CD4-positive, alpha-beta T cell treated with Interleukin-15 for 1 hour (primary cell): ENCODE measurements at regions not wholly inside any gene's neighbourhood (a gene's known extent, or its start where the extent isn't known, plus 50 kb on each side); places are given as distances from the start of the nearest gene placed in this dataset.

Experiments used
- DNase-seq: peaks from one replicate; pipeline ENCODE4 v3.0.0-alpha.2; 2020

DNA sequence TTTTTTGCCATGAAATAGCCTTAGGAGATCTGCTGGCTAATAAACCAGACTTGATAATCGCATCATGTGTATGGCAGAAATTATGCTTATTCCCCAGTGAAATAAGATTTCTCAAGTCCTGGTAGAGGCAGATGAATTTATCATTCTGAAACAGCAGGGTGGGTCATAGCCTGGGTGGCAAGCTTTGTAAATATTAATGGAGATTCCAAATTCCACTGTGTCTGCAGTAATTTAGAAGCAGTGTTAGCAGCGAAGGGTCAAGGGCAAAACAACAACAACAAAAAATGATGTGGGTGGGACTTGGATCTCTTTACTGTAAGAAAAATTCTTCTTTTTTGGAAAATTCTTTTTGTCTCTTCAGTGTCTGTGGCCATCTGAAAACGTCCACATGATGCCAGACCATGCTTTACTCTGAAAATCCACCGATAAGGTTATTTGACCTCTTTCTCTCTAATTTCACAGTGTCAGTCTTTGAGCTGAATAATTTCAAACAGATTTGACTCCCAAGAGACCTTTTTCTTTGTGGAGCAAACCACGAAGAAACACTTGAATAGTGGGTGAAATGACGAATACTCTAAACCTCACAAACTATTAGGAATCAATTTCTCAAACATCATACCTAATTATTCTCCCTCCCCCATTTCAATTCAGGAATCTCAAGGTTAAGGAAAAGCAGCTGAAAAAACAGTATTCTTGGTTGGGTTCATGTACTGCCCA lies 106.0 kb upstream of the RPS23 start:
- DNase-seq = no peak

DNA sequence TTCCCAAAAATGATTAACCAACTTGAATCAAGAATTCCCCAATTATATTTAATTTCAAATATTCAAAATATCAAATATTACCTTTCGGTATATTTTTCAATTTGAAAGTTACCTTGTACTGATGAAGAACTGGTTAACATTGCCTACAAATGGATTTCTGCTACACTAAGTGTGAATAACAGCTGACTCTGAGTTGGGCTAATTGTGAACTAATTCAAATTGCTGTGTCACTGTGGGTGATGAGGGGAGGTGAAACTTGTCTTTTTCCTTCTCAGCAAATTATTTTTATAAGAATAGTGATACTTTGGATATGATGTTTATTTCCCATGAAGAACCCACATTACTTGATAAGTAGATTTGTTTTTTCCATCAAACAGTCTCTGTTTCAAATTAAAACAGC lies 103.4 kb upstream of the RPS23 start:
- DNase-seq = no peak

DNA sequence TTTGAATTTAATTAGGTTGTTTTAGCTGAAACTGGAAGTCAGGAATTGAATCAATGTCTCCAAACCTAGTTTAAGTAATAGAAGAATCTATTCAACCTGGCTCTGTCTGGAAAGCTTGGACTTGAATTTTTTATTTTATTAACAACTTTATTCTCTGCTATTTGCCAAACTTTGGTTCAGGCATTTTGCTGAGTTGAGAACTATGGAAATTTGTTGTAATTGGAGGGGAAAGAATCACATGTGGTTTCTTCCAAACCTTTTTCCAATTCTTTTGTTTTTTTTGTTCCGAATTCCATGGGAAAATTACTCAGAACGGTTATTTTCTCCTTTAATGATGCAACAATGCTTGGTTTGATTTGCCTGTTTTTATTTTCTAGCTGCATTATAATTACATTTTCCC lies 98.2 kb upstream of the RPS23 start:
- DNase-seq = no peak

DNA sequence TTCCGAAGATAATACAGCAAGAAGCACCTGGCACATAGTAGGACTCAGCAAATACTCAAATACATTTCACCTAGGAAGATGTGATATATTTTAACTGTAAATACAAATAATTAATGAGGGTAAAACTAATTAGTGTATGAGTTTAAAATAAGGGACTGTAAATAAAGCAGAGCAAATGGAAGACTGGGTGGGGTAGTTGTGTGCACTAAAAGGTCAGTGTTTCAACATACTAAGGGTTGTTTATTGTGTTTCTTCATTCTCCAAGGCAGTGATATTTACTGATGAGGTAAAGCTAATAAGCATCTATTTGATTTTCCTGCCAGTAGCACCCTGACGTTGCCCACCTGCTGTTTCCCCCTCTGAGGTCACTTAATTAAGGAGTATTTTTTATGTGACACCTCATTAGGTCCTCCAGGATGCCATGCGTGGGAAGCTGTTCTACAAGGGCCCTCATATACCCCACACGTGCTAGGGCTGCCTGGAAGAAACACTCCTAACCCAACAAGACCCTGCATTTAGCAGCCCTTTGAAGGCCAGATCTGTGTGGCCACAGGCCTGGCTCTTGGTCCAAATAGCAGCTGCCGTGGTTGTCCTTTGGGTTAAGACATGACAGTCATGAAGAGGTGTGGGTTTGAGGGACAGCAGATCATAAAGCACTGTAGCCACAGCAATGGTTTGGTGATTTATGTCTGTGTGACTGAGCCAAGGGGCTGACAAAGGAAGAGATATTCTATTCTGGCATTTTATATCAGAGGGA lies 97.5 kb upstream of the RPS23 start:
- no peak for DNase-seq

DNA sequence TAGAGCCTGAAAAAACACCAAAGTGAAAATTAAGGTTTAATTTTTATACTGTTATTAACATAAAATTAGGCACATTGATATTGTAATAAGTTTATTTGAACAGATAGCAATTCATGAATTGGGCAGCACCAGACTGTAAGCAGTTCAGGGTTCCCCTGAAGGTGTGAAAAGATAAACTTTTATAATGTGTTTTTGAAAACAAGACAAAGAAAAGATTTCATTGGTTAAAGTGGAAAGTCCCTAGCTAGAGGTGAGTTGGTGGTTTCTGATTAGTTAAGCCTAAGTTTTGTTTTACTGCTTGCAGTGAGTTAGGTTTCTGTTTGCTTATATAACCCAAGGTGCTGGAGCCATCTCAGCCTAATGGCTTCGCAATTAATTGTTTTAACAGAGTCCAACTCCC lies 96.5 kb upstream of the RPS23 start:
- DNase-seq = no peak

DNA sequence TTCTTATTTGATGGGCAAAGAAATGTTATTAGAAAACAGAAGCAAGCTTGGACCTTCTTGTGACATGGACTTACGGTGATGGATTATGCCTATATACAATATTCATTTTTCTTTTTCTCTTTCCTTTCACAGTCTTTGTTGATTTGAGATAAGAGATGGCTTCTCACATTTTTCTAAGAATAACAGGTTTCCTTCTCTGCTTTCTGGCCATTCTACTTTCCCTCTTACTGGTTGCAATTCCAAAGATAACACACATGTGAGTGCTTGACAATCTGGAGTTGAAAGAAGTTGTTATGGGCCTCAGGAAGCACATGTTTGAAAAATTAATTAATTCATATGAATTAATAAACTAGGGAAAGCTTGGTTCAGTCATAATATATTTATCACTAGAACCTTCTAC lies 89.8 kb upstream of the RPS23 start:
- DNase-seq = no peak

DNA sequence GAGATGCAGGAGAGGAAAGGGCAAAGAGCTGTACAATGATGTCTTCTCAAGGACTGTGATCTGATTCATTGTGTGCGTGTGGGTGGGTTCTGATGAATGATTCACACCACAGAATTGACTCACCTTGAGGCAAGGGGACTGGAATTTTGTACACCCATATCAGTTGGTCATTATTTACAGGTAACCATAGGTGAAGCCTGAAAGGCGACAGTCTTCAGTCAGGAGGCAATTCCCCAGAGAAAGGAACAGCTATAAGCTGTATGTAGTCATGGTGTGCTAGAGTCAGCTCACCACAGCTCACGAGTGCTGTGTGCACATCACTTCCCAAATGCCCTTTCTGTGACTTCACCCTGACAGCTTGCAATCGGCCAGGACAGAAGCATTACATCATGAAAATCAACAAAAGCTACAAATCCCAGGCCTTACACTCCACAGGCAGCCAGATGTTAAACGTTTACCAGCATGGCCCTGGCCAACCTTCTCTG lies 87.6 kb upstream of the RPS23 start:
- no peak for DNase-seq

DNA sequence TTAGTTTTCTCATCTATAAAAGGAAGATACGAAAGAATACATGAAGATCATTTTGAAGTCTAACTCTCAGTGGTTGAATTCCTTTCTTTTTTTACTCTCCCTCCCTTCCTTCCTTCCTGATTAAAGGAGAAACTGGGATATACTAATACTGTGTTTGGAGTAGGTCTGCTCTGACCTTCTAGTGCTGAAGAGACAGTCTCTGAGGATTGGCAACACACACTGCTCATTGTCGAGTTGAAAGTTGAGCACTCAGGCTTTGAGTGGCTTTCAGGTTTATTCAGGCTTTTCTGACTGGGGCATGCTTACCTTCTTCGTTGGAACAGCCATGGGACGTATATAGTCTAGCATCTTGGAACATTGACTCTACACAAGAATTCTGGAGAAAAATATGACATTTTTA lies 86.9 kb upstream of the RPS23 start:
- DNase-seq = no peak

DNA sequence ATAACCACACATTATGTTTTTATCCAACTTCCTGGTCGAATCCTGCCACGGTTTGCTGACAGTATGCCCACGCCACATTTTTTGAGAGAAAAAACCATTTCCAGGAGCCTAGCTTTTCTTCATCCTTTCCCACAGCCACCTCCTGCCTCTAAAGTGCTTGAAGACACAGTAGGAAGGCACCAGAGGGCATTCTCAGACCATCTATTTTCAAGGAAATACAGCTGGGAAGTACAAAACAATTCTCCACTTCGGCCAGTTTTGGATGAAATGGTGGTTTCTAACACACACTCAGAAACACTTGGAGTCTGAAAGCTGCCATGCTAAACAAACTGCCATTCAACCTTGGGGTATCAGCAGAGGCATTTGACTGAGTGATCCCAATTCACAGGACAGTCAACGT lies 86.3 kb upstream of the RPS23 start:
- no peak for DNase-seq

DNA sequence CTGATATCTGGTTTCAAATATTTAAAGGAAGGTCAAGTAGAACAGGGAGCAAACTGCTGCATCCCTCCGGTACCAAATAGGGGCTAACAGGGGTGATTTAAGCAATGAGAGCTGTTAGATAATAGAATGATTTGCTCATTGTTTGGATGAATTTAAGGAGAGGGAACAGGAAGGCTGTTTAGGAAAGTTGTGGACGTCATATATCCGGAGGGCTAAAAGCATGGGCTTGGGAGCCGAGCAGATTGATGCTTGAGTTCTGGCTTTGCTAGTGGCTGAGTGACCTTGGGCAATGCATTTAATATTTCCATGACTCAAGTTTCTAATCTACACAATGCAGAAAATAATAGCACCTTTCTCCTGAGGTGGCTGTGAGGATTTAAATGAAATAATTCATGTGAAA lies 85.4 kb upstream of the RPS23 start:
- no peak for DNase-seq

DNA sequence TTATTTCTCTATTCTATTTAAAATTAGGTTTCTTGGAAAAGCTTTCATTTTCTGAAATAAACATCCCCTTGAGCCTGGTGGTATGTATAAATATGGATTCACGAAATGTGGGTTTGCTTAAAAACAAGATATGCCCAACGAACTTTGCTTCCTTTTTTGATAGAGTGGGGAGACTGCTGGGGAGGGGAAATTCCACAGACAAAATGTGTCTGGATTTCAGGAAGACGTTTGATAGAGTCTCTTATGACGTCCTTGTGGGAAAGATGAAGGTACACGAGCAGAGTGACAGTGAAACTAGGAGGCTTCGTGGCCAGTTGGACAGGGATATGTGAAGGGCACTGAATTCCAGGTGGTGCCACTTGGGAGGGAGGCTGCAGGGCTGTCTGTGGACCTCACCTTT lies 84.5 kb upstream of the RPS23 start:
- no peak for DNase-seq

DNA sequence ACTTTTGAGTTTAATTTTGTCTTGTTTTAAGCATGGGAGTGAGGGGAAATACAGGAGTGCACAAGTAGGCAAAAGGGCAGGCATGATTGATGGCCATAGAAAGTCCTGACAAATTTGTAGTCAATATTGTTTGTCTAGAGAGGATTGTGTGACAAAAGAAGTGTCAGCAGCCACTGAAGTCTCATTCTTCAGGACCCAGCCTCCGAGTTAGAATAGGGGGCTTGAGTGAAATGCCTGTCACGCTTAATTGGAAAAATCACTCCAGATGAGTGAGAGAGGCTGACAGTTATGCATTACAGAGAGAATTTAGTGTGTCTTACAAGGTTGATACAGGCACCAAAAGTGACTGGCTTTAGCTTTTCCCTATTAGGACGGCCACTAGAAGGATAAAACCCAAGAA lies 81.9 kb upstream of the RPS23 start:
- DNase-seq = no peak

DNA sequence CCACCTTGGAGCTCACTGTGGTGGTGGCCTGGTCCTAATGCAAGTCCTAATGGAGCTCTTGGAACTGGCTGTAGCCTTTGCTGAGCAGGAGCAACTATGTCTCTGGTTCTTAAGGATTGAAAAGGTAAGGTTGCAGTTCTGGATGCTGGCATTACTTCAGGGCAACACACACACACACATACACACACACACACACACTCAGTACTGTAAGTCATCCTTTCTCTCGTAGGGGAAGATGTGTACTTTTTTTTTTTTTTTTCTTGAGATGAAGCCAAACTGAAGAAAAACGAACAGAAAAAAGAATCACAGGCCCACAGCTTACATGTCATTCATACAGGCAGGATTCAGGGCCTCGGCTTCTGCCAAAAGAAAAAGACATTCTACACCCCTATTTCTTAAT lies 81.1 kb upstream of the RPS23 start:
- no peak for DNase-seq

DNA sequence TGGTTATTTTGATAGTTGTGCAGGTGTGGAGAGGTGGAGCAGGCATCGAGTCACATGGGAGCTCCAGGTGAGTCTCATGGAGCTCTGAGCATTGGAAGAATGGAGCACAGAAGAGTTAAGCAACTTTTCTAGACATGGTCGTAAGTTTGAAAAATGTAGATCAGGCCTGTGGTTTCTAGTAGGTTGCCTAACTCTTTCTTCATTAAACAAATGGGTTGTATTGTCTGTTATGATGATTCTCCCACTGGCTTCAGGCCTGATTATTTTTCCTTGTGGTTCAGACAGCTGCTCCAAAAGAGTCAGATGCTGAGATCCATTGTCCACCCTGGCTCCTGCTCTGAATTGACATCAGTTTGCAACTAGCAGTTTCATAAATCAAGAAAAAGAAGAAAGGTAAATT lies 80.3 kb upstream of the RPS23 start:
- DNase-seq = no peak

DNA sequence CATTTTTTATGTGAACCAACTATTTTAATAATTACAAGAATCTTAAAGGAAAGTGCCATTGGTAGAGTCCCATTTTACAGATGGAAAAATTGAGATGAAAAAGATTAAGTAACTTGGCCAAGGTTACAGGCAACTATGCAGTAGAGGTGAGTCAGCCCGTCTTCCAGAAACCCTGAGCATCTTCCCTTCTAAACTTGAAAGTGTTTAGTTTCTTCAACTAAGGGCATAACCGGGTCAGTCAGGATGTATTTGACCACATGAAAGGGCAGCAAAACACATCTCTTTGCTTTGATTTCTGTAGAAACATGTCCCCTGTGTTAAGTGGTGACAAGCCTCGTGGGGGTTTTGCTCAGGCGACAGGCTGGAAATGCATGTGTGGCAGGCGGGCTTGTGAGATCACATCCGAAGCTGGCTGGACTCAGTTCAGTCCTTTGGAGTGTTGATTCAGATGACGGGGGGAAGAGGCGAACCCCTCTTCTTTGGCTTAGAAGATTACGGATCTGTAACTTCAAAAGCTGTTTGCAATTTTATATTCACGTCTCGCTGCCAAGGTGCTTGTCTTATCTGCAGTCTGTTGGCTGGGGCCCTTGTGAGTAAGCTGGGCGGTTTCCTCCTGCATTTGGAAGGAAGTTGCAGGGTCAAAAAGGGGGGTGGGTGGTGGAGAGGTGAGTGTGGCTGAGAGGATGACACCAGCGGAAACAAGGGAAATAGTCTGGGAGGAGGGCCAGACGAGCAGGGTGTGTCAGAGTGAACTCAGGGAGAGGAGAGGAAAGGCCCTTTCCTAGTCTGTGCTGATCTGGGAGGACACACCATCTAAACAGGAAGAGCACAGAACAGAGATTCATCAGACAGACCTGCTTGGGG lies 78.9 kb upstream of the RPS23 start:
- DNase-seq = peak; percentile 74

DNA sequence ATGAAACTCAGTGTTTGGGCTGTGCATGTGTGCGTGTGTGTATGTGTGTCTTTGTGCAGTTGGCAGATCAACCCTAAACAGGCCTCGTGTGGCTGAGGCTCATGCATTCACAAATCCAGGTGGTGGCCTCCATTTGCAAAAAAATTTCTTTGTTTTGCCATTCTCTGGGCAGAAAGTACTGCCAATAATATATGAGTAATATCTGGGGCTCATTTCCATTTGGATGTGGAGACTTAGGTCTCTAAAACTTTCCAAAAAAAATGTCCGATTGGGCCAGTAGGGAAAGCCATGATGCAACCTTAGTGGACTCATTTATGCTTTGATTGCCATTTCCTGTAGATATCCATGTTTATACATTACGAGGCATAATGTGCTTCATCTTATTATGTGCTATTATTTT lies 77.9 kb upstream of the RPS23 start:
- DNase-seq = no peak

DNA sequence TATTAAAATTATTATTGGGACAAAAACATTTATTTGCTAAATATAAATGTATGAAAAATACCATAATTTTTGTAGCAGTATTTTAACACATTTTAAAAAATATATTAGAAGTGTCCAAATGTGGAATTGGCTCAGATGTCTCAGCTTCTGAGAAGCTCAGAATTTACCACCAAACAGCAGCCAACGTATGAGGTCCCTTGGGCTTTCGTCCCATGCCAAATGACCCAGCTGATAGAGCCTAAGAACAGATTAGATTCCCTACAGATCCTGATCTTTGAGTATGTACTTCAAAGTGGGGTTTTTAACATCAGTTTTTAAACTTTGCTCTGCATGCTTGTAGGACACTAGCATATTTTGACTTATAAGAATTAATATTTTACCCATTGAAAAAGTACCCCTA lies 77.3 kb upstream of the RPS23 start:
- DNase-seq = no peak

DNA sequence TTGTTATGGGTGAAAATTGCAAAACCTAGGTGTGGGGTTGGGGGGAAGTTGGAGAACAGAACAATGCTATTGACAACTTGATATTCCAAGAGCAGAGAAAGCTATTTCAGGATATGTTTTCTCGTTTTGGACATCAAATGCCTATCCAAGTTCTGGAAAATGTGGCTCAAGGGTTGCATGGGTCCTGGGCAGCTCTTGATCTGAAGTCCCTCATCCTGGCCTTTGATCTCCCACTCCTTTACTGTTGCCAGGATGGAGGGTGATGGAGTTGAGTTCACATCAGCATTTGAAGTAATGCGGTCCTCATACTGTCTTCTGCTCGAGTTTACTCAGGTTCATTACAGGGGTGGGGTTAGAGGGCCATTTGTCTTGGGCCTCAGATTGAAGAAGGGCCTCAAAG lies 76.9 kb upstream of the RPS23 start:
- DNase-seq = no peak

DNA sequence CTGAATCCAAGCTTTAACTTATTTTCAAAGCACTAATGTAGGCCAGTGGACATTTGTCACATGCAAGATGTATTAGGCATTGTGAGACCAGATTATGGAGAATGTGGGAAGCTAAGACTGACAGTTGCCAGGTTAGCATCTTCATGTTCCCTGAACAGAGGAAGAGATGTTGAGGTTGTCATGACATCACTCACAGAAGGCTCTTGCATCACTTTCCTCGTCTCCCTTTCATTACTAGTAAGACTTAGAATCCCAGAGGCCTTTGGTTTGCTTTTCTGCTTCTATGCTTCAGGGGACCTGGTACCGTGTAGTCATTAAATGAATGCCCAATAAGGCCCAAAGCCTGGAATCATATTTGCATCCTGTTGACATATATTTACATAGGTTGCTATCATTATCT lies 76.4 kb upstream of the RPS23 start:
- DNase-seq = no peak

DNA sequence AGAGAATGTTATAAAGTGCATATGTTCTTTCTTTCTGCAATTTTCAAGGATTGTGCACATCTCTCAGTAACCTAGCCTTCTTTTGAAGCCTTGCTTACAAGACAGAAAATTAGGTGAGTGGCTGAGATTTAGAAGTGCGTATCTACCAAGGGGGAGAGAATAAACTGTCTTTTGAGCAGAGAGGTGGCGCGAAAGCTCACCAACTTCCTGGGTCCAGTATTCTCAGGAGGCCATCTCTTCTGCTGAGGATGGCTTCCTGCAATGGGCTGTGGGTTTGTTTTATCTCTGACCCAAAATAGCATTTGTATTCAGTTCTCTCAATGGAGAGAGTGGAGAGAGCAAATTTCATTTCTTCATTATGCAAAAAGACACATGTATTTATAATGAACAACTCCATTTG lies 75.4 kb upstream of the RPS23 start:
- DNase-seq = no peak

DNA sequence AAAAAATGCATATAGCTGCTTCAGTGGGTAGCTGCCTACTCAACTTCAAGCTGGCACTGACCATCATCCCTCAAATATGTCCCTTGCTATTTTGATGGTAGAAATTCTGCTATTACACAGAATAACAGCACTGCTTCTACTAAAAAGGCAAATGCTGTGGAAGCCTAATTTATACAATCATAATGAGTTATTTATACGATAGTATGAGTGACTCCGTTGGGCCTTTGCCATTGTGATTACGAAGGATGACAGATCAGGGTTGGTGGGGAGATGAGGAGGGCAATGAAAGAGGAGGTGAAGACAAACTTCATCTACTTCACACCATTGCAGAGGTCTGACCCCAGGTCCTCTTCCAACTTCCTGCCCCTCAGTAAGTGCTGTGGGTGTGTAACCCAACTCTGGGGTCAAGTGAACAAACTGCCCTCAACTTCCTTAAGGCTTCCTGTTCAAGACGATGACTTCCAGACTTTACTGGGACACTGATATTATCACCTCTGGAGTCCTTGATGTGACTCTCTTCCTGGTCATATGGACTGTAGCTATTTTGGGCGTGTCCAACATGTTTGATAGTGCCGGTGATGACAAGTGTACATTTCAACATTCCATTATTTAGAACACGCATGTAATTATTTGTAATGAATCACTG lies 74.1 kb upstream of the RPS23 start:
- no peak for DNase-seq

DNA sequence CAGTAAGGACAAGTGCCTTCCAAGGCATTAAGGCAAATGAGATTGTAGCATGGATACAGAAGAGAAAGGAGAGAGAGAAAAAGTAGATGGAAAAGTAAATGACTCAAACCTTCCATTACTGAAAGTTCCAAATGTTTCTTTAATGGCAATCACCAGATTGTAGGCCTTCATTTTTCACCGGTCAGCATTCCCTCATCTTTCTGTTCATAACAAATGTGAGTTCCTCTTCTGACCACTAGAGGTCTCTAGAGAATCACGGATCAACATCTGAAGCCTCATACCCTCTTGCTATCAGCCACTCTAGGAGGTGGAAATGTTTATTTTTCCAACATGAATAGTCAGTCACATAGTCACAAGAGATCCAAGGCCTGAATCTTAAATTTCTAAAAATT lies 73.6 kb upstream of the RPS23 start:
- DNase-seq = no peak

DNA sequence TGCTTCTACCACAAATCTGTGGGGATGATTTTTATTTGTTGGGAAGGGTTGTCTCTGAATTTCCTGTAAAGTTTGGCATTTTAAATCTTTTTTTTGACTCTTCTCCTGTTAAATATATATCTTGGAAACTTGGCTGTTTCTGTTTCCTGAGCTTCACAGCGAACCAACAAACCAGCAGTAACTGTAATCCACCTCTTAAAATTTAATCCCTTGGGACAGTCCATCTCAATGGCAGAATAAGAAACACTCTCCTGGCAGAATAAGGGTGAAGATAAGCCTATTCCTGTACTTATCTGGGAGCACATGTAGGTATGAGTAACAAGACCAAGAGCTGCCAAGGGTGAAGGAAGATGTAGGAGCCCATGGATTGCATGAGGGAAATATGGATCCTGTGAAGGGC lies 73.1 kb upstream of the RPS23 start:
- no peak for DNase-seq
